ENCODE measurements at regions not wholly inside any gene's neighbourhood (a gene's known extent, or its start where the extent isn't known, plus 50 kb on each side); places are given as distances from the start of the nearest gene placed in this dataset.

- no peak overlapping the region for H3K4me3 ChIP-seq
- no peak for DNase-seq
- H3K27ac ChIP-seq: no peak overlapping the region
- H3K36me3 ChIP-seq: no peaks in the 10 kb centered on the region
- no peaks in the 10 kb centered on the region for H3K27me3 ChIP-seq
- no peak for ATAC-seq
- intact Hi-C loops (cut with DNase I): no loop called here
- TF ChIP-seq CTCF (IDR thresholded peaks at IDR 0.05): no peak
- H3K9me3 ChIP-seq: no peaks in the 10 kb centered on the region
- no peaks in the 10 kb centered on the region for H3K4me1 ChIP-seq
These were observed 511.3 kb upstream of the ZMIZ1 start for GRCh38 chr10:78557433-78557925.

GRCh38 chr10:78559661-78560340 is 509.0 kb upstream of the ZMIZ1 start:
- ATAC-seq: no peak
- TF ChIP-seq CTCF (IDR thresholded peaks at IDR 0.05): no peak
- no peak overlapping the region for H3K4me3 ChIP-seq
- H3K4me1 ChIP-seq: no peaks in the 10 kb centered on the region
- no peaks in the 10 kb centered on the region for H3K27me3 ChIP-seq
- H3K9me3 ChIP-seq: no peaks in the 10 kb centered on the region
- no peak for DNase-seq
- intact Hi-C loops (cut with DNase I): no loop called here
- no peak overlapping the region for H3K27ac ChIP-seq
- H3K36me3 ChIP-seq: no peaks in the 10 kb centered on the region

GRCh38 chr10:78560341-78560688 is 508.5 kb upstream of the ZMIZ1 start:
- no peaks in the 10 kb centered on the region for H3K9me3 ChIP-seq
- H3K27me3 ChIP-seq: no peaks in the 10 kb centered on the region
- H3K27ac ChIP-seq: no peak overlapping the region
- no peak for TF ChIP-seq CTCF (IDR thresholded peaks at IDR 0.05)
- ATAC-seq (no peak), DNase-seq (no peak)
- intact Hi-C loops (cut with DNase I): no loop called here
- H3K36me3 ChIP-seq: no peaks in the 10 kb centered on the region
- no peaks in the 10 kb centered on the region for H3K4me1 ChIP-seq
- no peak overlapping the region for H3K4me3 ChIP-seq

GRCh38 chr10:78563314-78563713 is 505.5 kb upstream of the ZMIZ1 start:
- ATAC-seq (no peak), DNase-seq (peak in 2 of 4 donors; percentile 40 to 62)
- Histone ChIP-seq H3K4me3 (no peak overlapping the region), H3K27me3 (no peaks in the 10 kb centered on the region), H3K4me1 (no peaks in the 10 kb centered on the region), H3K27ac (no peak overlapping the region), H3K9me3 (no peaks in the 10 kb centered on the region), H3K36me3 (no peaks in the 10 kb centered on the region)
- no peak for TF ChIP-seq CTCF (IDR thresholded peaks at IDR 0.05)
- intact Hi-C loops (cut with DNase I): no loop called here

- Histone ChIP-seq H3K27me3 (no peaks in the 10 kb centered on the region), H3K4me3 (no peak overlapping the region), H3K27ac (no peak overlapping the region), H3K36me3 (no peaks in the 10 kb centered on the region), H3K9me3 (no peaks in the 10 kb centered on the region), H3K4me1 (no peaks in the 10 kb centered on the region)
- no peak for TF ChIP-seq CTCF (IDR thresholded peaks at IDR 0.05)
- ATAC-seq: no peak
- intact Hi-C loops (cut with DNase I): no loop called here
- no peak for DNase-seq
These were observed 502.9 kb upstream of the ZMIZ1 start for GRCh38 chr10:78565841-78566240.

Data from left lung (tissue), 4 donors.